GM20000 (cell line): ENCODE measurements at regions not wholly inside any gene's neighbourhood (a gene's known extent, or its start where the extent isn't known, plus 50 kb on each side); places are given as distances from the start of the nearest gene placed in this dataset.
"Not testable (repeated sequence)": the region's sequence is repeated elsewhere in the genome, so short reads cannot be mapped to it uniquely, and the experiment has no call there.

Source experiments
- DNase-seq: peaks from one replicate; pipeline ENCODE4 v3.0.0; 2012; ENCODE audit warnings: low spot score
- TF ChIP-seq, protein P1 (sequence below): IDR thresholded peaks from 2 replicates; pipeline ENCODE4 v1.5.1; 2012; ENCODE audit warnings: mild to moderate bottlenecking, control low read depth; ENCODE audit errors: extremely low read depth, missing control alignments

- DNase-seq, result not testable (repeated sequence)
Observed at GRCh38 chr22:11561744-11562143, 3966.2 kb upstream of the OR11H1 start.

GRCh38 chr22:11568837-11569563, 3959.0 kb upstream of the OR11H1 start:
- DNase-seq, result not testable (repeated sequence)

DNA sequence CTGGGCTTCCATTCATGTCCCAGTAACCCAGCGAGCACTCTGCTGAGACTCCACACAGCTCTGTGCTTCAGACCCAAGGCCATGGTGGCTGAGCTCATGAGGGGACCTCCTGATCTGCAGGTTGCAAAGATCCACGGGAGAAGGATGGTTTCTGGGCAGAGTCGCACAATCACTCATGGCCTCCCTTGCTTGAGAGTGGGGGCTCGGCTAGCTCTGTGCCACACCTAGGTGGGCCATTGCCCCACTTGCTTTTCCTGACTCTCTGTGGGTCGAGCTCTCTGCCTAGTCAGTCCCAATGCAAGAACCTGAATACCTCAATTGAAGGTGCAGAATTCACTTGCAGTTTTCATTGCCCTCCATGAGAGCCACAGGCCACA, 3958.4 kb upstream of the OR11H1 start:
- DNase-seq, result not testable (repeated sequence)

DNA sequence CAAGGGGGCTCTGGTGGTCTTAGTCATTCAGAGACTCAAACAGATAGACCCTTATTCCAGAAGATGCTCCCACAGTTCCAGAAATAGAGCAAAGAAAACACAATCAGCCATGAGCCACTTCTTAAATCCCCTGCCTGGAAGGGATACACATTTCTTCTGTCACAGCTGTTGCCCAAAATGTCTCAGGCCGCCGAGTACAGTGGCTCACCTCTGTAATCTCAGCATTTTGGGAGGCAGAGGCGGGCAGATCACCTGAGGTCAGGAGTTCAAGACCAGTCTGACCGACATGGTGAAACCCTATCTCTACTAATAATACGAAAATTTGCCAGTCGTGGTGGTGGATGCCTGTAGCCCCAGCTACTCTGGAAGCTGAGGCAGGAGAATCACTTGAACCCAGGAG, 3954.8 kb upstream of the OR11H1 start:
- DNase-seq, result not testable (repeated sequence)

DNA sequence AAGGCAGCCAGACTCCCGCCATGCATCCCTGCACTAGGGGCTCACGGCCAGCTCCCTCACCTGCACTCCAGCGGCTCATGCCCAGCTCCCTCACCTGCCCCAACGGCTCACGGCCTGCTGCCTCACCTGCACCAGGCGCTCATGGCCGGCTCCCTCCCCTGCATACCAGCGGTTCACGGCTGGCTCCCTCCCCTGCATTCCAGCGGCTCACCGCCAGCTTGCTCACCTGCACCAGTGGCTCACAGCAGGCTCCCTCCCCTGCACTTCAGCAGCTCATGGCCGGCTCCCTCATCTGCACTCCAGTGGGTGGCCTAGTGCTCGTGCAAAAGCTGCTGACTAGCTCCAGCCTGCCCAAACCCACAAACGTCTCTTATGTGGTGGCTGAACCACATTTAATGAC, 3953.8 kb upstream of the OR11H1 start:
- DNase-seq, result not testable (repeated sequence)

- DNase-seq, result not testable (repeated sequence)
Observed at GRCh38 chr22:11574659-11575058, 3953.3 kb upstream of the OR11H1 start.

DNA sequence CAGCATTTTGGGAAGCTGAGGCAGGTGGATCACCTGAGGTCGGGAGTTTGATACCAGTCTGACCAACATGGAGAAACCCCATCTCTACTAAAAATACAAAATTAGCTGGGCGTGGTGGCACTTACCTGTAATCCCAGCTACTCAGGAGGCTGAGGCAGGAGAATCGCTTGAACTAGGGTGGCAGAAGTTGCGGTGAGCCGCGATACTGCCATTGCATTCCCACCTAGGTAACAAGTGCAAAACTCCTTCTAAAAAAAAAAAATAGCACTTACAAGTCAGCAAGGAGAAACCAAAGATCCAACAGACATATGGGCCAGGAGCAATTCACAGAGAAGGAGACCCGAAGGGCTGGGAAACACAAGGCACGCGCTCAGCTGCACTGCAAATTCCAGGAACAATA, 3951.3 kb upstream of the OR11H1 start:
- not testable (repeated sequence) for DNase-seq

GRCh38 chr22:11578115-11578514, 3949.9 kb upstream of the OR11H1 start:
- DNase-seq, result not testable (repeated sequence)

GRCh38 chr22:11578551-11578950, 3949.4 kb upstream of the OR11H1 start:
- DNase-seq, result not testable (repeated sequence)

GRCh38 chr22:11582048-11582447, 3945.9 kb upstream of the OR11H1 start:
- DNase-seq, result not testable (repeated sequence)

DNA sequence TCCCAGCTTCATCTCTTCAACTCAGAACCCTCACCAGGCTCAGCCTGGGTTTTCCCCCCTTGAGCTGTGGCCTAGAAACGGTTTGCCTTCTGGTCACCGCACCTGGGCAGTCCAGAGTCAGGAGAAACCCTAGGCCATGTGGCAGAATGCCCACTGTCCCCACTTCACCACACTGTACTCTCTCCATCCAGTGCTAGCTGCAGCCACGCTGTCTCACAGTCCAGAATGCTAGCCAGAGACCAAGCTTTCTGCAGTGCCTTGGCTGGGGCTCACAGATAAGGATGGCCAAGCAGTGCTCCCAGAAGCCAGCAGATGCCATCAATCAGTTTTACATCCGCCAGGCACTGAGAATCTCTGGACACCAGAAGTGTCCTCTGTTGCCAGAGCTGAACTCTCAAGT, 3943.8 kb upstream of the OR11H1 start:
- DNase-seq, result not testable (repeated sequence)

DNA sequence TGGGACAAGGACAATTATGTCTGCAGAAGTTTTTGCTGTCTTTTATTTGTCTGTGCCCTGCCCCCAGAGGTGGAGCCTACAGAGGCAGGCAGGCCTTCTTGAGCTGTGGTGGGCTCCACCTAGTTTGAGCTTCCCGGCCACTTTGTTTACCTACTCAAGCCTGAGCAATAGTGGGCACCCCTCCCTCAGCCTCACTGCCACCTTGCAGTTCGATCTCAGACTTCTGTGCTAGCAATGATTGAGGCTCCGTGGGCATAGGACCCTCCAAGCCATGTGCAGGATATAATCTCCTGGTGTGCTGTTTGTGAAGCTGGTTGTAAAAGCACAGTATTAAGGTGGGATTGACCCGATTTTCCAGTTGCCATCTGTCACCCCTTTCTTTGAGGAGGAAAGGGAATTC, 3933.4 kb upstream of the OR11H1 start:
- not testable (repeated sequence) for DNase-seq

DNA sequence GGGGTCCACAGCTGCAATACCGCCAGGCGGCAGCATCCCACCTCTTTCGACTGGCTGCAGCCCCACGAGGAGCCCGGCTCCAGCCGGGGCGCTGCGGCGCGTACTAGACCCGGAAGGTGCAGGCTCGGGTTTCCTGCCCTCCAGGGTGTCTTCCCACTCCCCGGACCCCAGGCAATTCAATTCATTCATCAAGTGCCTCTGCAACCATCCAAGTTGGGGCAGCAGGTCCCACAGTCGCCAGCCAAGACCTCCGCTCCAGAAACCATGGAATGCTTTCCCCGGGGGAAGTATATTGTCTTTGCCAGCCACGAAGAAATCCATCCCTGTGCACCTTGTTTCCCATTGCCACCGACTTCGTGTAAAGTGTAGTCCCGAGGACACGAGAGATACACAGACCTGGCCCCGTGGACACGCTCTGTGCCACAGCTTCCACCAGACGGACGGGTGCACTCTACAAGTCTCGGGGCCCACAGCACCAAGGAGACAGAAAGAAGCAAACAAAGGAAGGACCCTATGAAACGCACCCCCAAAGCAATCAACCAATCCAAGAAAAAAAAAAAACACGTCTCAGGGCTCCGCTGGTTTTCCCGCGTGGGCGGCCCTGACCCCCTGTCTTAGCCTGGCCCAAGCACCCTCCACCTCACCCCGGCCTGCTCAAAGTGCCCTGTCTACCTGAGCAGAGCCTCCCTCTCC, 3930.2 kb upstream of the OR11H1 start:
- not testable (repeated sequence) for DNase-seq

- DNase-seq, result no peak
- TF ChIP-seq, protein P1, sequence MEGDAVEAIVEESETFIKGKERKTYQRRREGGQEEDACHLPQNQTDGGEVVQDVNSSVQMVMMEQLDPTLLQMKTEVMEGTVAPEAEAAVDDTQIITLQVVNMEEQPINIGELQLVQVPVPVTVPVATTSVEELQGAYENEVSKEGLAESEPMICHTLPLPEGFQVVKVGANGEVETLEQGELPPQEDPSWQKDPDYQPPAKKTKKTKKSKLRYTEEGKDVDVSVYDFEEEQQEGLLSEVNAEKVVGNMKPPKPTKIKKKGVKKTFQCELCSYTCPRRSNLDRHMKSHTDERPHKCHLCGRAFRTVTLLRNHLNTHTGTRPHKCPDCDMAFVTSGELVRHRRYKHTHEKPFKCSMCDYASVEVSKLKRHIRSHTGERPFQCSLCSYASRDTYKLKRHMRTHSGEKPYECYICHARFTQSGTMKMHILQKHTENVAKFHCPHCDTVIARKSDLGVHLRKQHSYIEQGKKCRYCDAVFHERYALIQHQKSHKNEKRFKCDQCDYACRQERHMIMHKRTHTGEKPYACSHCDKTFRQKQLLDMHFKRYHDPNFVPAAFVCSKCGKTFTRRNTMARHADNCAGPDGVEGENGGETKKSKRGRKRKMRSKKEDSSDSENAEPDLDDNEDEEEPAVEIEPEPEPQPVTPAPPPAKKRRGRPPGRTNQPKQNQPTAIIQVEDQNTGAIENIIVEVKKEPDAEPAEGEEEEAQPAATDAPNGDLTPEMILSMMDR, result no peak
Observed at GRCh38 chr22:11598492-11599440, 3929.2 kb upstream of the OR11H1 start.

- not testable (repeated sequence) for DNase-seq
Observed at GRCh38 chr22:11599456-11599855, 3928.5 kb upstream of the OR11H1 start.

GRCh38 chr22:11600161-11600560, 3927.8 kb upstream of the OR11H1 start:
- DNase-seq, result not testable (repeated sequence)

- peak; percentile 7 for DNase-seq
Observed at GRCh38 chr22:11600896-11601890, 3926.8 kb upstream of the OR11H1 start.

DNA sequence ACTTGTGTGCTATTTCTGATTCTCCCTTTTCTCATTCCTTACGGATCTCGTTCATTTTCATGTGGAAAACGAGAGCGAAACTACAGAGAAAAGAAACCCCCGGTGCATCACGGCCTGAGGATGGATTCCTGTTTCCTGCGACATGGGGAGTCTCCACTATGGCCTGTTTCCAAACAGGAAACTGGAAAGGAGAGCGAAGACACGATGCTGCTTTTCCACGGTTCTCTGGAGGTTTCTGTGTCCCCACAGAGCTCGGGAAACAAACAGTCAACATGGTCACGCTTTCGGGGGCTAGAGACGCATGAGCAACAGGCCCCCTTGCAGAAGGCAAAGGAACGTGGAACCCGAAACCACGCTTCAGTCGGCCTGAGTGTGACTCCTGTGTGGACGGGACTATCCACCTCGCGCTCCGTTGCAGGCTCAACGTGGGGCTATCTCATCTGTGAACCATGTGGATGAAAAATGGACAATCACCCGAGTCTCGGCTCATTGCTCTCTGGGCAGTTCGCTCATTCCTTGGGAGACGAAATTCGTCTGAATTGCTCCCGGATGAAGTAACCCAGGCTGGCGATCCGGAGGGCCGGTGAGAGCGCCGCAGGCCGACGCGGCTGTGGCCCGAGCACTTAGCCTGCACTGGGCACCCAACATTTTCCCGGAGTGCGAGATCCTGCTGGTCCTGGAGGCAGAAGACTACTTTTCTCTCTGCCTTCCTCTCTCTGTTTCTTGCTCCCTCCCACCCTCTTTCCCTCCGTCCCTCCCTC, 3923.2 kb upstream of the OR11H1 start:
- not testable (repeated sequence) for DNase-seq
